MV-4-11 (cell line): ENCODE measurements at regions not wholly inside any gene's neighbourhood (a gene's known extent, or its start where the extent isn't known, plus 50 kb on each side); places are given as distances from the start of the nearest gene placed in this dataset.
"Not testable (repeated sequence)": the region's sequence is repeated elsewhere in the genome, so short reads cannot be mapped to it uniquely, and the experiment has no call there.

ENCODE experiments used
- DNase-seq: peaks from one replicate; lab custom pipeline; 2025; lab: John Stamatoyannopoulos, UW

DNA sequence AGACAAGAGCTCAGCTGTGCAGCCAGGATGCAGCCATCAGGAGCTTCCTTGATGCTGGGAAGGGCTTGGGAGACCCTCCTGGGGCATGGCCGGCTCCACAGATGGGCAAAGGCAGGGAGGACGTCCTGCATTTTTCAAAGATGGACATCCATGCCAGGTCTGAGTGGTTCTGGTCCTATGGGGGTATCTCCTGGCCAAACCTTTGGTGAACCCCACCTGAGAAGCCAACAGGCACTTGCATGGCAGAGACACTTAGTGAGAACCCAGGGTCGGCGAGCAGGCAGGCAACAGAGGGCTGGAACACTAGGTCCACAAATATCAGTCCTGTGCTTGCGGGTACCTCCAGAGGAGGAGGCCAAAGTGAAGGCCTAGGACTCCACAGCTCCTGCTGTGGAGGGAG is 70.0 kb downstream of the KCTD15 start:
- no peak for DNase-seq

GRCh38 chr19:33868076-33868735 is 71.5 kb downstream of the KCTD15 start:
- DNase-seq, result no peak

GRCh38 chr19:33868788-33869412 is 72.2 kb downstream of the KCTD15 start:
- DNase-seq, result no peak

GRCh38 chr19:33870298-33870932 is 73.7 kb downstream of the KCTD15 start:
- DNase-seq, result not testable (repeated sequence)

DNA sequence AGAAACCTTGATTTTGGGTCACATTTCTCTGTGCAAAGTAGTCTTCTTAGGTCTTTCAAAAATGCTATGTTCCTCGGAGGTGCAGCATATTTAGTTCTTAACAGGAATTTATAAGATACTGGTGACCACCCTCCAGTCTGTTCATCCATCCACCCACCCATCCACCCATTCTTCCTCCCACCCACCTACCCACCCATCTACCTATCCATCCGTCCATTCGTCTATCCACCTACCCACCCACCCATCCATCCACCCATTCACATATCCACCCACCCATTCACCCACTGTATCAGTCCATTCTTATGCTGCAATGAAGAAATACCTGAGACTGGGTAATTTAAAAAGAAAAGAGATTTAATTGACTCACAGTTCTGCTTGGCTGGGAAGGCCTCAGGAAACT is 74.9 kb downstream of the KCTD15 start:
- no peak for DNase-seq

- DNase-seq, result peak; percentile 38
These were observed 76.0 kb downstream of the KCTD15 start for GRCh38 chr19:33872445-33873320.

- DNase-seq, result no peak
These were observed 78.4 kb downstream of the KCTD15 start for GRCh38 chr19:33875071-33875470.

DNA sequence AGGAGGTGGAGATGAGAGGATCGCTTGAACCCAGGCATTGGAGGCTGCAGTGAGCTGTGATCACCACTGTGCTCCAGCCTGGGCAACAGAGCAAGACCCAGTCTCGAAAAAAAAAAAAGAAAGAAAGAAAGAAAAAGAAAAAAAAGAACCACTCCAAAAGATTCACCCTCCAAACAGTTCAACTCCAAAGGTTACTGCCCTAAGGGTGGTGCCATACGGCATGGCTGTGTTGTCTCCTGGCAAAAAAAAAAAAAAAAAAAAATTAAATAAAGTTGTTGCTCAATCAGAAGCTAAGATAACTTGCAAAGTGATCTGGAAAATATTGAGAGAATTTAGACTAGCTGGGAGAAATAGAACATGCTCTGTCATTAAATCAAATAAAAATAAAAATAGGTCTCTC is 79.5 kb downstream of the KCTD15 start:
- DNase-seq, result no peak

DNA sequence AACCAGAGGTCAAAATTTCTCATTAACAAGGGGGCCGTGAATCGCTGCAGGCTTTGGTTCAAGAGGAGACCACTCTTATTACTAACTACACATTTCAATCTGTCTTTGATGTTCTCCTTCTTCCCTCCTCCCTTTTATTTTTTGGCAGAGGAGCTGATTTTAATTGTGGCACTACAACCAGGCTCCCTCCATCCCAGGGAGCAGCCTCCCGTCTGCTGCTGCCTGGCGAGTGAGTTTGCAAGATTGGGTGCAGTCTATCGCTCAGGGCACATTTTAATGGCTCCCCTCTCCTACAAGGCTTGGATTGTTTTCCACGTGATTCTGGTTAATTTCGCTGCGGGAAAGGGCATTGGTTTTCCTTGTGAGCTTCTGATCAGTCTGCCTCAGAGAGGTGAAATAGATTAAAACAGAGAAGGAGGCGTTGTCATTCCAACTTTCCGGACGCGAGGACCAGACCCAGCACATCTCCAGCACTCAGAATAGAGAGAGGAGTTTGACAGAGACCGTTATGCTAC is 81.4 kb downstream of the KCTD15 start:
- no peak for DNase-seq

DNA sequence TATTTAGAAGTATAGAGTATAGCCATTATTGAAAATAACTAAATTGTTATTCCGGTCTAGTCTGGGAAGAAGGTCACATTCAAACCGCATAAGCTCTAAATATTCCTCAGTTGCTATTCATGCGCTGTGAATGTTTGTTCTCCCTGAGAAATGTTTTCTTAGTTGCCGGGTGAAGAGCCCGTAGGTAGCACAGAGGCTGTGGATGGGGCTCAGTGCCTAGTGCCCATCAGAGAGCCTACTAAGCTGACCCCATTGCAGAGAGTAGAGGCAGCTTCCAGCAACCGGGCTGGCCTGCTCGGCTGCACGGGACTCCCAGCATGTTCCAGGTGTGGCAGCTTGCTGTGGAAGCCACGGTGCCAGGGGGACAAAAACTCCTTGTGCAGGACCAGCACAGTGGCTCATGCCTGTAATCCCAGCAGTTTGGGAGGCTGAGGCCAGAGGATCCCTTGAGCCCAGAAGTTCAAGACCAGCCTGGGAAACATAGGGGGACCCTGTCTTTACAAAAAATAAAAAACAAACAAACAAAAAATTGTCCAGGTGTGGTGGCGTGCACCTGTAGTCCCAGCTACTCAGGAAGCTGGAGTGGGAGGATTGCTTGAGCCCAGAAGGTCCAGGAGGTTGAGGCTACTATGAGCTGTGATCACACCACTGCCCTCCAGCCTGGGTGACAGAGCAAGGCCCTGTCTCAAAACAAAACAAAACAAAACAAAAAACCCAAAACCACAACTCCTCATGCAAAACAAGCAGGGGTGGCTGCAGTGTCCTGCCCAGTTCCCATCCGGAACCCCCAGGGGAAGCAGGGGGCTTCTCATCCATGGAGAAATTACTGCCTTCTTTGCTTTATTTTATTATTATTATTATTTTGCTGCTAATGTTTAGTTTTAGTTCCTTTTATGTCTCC is 82.5 kb downstream of the KCTD15 start:
- DNase-seq, result no peak

DNA sequence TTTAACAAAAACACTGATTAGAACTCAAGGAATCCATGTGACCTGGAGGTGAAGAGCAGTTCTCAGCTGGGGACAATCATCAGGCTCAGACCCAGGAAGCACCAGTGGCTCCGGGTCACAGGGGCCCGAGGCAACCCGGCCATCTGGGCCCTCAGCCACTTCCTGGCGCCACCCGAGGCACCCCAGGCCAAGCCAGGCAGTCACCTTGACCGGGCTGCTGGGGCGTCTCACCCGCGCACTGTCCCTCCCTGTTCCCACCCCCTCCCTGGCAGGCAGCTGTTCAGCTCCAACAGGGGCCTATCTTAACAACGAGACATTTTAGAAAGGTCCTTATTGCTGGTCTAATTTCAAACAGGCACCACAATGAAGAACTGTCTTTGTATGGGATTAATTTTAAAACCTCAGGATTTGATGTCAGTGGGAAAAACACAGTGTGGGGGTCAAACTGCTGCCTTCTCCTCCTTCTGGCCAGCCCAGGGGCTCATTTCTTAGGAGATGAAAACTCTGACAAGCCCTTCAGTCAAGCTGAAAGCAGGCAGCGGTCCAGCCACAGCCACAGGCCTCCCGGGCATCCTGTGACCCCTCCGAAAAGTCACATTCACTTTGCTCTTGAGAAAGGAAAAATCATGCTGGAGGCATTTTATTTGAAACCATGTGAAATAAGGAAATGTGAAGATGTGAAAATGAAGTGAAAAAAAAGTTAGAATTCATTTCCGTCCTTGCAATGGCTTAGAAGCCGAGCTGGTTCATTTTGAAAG is 83.3 kb downstream of the KCTD15 start:
- DNase-seq, result no peak

DNA sequence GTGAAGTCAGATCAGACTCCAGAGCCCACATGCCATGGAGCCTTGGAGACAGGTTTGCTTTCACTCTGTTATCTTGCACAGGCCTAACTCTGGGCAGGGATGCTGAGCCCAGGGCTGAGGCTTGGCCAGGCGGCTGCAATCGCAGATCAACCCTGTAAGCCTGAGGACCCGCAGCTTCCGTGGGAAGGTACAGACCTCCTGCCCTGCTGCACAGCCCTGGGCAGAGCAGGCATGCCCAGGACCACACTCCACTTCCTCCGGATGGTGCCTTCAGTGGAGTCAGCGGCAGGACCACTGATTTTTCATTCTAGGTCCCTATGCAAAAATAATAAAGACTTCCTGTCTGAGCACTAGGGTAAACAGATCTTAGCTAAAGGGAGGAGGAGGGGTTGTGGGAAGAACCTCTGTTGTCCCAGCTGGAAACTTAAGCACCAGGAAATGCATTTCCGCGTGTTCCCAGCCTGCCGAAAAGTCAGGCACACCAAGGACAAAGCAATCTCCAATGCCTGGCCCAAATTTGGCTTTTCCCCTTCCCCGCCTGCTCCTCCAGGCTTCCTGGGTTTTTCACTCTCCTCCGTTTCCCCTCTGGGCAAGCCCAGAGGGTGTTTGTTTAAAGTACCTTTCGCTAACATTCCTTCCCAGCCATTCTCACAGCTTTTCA is 87.3 kb downstream of the KCTD15 start:
- no peak for DNase-seq

GRCh38 chr19:33885236-33885635 is 88.6 kb downstream of the KCTD15 start:
- no peak for DNase-seq

DNA sequence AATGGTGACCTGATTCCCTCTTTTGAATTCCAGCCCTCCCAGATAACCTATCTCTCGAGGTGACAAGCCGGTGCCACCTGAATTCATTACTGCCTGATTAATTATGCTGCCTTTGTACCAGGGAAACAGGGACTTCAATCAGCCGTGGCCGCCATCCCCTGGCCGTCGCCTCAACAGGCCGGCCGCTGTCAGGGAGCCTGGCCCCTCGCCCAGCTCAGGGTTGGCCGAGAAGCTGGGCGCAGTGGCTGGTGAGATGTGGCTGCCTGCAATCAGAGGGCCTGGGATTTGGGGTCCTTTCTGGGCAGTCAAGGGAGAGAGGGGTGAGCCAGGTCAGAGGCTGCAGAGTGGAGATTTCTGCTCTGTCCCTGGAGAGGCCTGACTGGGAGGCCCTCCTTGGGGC is 91.2 kb downstream of the KCTD15 start:
- no peak for DNase-seq

DNA sequence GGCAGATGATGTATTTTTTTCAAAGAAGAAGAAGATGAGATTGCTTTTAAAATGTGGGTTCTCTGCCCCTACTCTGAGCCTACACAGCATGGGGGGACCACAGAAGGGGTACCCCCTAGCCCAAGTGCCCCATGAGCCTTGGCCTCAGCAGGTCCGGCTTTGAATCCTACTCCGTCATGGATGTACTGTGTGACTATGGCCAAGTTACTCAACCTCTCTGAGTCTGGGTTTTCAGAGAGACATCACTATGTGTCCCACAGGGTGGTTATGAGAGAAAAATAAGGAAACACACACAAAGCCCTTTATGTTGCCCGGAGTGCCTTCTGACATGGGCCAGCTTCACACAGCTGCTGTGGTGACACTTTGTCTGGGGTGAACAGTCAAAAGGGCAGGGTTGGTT is 92.0 kb downstream of the KCTD15 start:
- DNase-seq, result no peak

DNA sequence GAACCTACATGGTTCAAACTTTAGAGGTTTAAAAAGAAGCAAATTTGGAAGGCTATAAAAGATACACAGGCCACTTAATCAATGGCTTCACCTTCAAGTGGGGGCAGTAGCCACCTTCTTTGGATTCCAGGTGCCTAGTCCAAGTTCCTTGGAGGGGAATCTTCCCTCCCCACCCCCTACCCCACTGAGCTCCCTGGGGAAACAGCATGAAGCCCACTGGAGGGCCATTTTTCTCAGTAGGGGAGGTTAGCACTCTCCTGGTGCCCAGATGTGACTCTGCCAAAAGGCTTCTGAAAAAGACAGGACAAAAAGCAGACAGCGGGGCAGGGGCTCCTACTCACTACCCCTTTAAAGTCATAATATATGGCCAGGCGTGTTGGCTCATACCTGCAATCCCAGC is 93.9 kb downstream of the KCTD15 start:
- no peak for DNase-seq

- no peak for DNase-seq
These were observed 95.1 kb downstream of the KCTD15 start for GRCh38 chr19:33891773-33892172.

DNA sequence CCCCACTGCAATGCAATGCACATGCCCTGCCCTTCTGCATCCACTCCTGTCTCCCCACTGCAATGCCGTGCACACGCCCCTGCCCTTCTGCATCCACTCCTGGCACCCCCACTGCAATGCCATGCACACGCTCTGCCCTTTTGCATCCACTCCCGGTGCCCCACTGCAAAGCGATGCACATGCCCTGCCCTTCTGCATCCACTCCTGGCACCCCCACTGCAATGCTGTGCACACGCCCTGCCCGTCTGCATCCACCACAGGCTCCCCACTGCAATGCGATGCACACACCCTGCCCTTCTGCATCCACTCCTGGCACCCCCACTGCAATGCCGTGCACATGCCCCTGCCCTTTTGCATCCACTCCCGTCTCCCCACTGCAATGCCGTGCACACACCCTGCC is 98.1 kb downstream of the KCTD15 start:
- DNase-seq, result no peak

GRCh38 chr19:33895366-33895765 is 98.7 kb downstream of the KCTD15 start:
- no peak for DNase-seq

GRCh38 chr19:33898062-33898677 is 101.5 kb downstream of the KCTD15 start:
- DNase-seq, result no peak
